C4-2B (cell line): ENCODE measurements at regions not wholly inside any gene's neighbourhood (a gene's known extent, or its start where the extent isn't known, plus 50 kb on each side); places are given as distances from the start of the nearest gene placed in this dataset.

Experiments
- CTCF ChIP-seq: fragments of 450-650 bp; conservative IDR thresholded peaks from 2 replicates; pipeline ENCODE4 v1.5.1; 2017; ENCODE audit warnings: mild to moderate bottlenecking
- ZFX ChIP-seq: fragments of 450-650 bp; IDR thresholded peaks from 2 replicates; pipeline ENCODE4 v1.6.1; 2017

GRCh38 chr1:226486161-226486560 lies 62.4 kb upstream of the STUM start:
- TF ChIP-seq CTCF (no peak), ZFX (no peak)
